Keratinocyte (primary cell): ENCODE measurements at regions not wholly inside any gene's neighbourhood (a gene's known extent, or its start where the extent isn't known, plus 50 kb on each side); places are given as distances from the start of the nearest gene placed in this dataset.

Experiments
- DNase-seq: peaks from one replicate; pipeline ENCODE4 v3.0.0-alpha.2; 2011; ENCODE audit warnings: low read depth, missing footprints, low spot score
- FAIRE-seq: peaks from 2 replicates; lab custom pipeline; 2011; peaks lifted over from hg19 to GRCh38; lab: Jason Lieb, UNC
- H2AFZ ChIP-seq: 2 replicates; pipeline ENCODE4 v1.6.0; 2012; ENCODE audit warnings: low read length, control low read depth, inconsistent platforms; ENCODE audit not compliant: control insufficient read depth
- H3K27ac ChIP-seq: 2 replicates; pipeline ENCODE4 v1.5.1; 2011; ENCODE audit warnings: low read length; ENCODE audit not compliant: control insufficient read depth, insufficient read depth
- H3K27me3 ChIP-seq: 3 replicates; pipeline ENCODE4 v1.6.0; 2011; ENCODE audit warnings: low read length; ENCODE audit not compliant: control insufficient read depth, insufficient read depth; ENCODE audit errors: extremely low read depth
- H3K36me3 ChIP-seq, 2 experiments: 2 replicates in 1 of 2; 3 replicates in 1 of 2; pipeline ENCODE4 v1.5.1; 2011; ENCODE audit warnings: low read length in 2 of 2, mild to moderate bottlenecking in 1 of 2; ENCODE audit not compliant: control insufficient read depth in 2 of 2, insufficient read depth in 2 of 2; ENCODE audit errors: extremely low read depth in 1 of 2
- H3K4me1 ChIP-seq: 3 replicates; pipeline ENCODE4 v1.5.1; 2011; ENCODE audit warnings: low read length; ENCODE audit not compliant: control insufficient read depth, insufficient read depth; ENCODE audit errors: extremely low read depth
- H3K4me2 ChIP-seq: 3 replicates; pipeline ENCODE4 v1.6.0; 2011; ENCODE audit warnings: low read depth, low read length; ENCODE audit not compliant: control insufficient read depth, insufficient read depth; ENCODE audit errors: extremely low read depth
- H3K4me3 ChIP-seq, 3 experiments: fragments of 200-600 bp in 1 of 3; sonication (generic) in 1 of 3; 2 replicates in 2 of 3; 3 replicates in 1 of 3; pipeline ENCODE4 v1.5.1; 2011 to 2016; ENCODE audit warnings: low read length in 3 of 3, mild to moderate bottlenecking in 3 of 3, control low read depth in 2 of 3, inconsistent platforms in 1 of 3, low read depth in 1 of 3, mixed read lengths in 1 of 3, mixed run types in 1 of 3, moderate library complexity in 1 of 3; ENCODE audit not compliant: control insufficient read depth in 2 of 3, insufficient read depth in 2 of 3; ENCODE audit errors: extremely low read depth in 1 of 3
- H3K79me2 ChIP-seq: 2 replicates; pipeline ENCODE4 v1.6.0; 2012; ENCODE audit warnings: low read length; ENCODE audit not compliant: control insufficient read depth, insufficient read depth
- H3K9ac ChIP-seq: 3 replicates; pipeline ENCODE4 v1.6.0; 2011; ENCODE audit warnings: low read length; ENCODE audit not compliant: control insufficient read depth, insufficient read depth; ENCODE audit errors: extremely low read depth
- H3K9me1 ChIP-seq: 3 replicates; pipeline ENCODE4 v1.6.0; 2011; ENCODE audit warnings: low read length; ENCODE audit not compliant: control insufficient read depth, insufficient read depth; ENCODE audit errors: extremely low read depth
- H3K9me3 ChIP-seq: 2 replicates; pipeline ENCODE4 v1.5.1; 2012; ENCODE audit warnings: low read depth, low read length; ENCODE audit not compliant: control insufficient read depth
- H4K20me1 ChIP-seq: 3 replicates; pipeline ENCODE4 v1.6.0; 2011; ENCODE audit warnings: low read length; ENCODE audit not compliant: control insufficient read depth, insufficient read depth; ENCODE audit errors: extremely low read depth
- EZH2 ChIP-seq: IDR thresholded peaks from one replicate; pipeline ENCODE4 v1.6.1; 2012; ENCODE audit warnings: inconsistent platforms, mild to moderate bottlenecking, low read length, moderate library complexity
- dilution Hi-C: fragments of 300-500 bp; cut with MboI; formaldehyde crosslinking; loops from one replicate; pipeline ENCODE4 v1.7.0; 2020; ENCODE audit warnings: low sequenced_read_pairs; ENCODE audit not compliant: extremely low pct_ligation_motif_present
- TF ChIP-seq, protein P1 (sequence below), 3 experiments: IDR thresholded peaks in 1 of 3; conservative IDR thresholded peaks in 1 of 3; optimal IDR thresholded peaks in 1 of 3; 2 replicates in 2 of 3; 3 replicates in 1 of 3; pipeline versions ENCODE3 to v1.5.1; 2011; ENCODE audit warnings: low read length in 3 of 3, mild to moderate bottlenecking in 3 of 3, moderate library complexity in 2 of 3, control low read depth in 1 of 3, inconsistent platforms in 1 of 3; ENCODE audit not compliant: insufficient read depth in 2 of 3; ENCODE audit errors: extremely low read depth in 1 of 3

GRCh38 chr4:125527681-125528080, 212.9 kb downstream of the FAT4 start:
- dilution Hi-C loops: no loop called here
- Histone ChIP-seq H3K36me3 (no peaks in the 10 kb centered on the region), H3K9me3 (no peaks in the 10 kb centered on the region), H3K9ac (no peak overlapping the region), H3K27ac (no peak overlapping the region), H3K4me1 (no peaks in the 10 kb centered on the region), H2AFZ (no peak overlapping the region), H3K4me3 (no peak overlapping the region), H3K79me2 (no peaks in the 10 kb centered on the region), H3K4me2 (no peak overlapping the region), H3K9me1 (no peaks in the 10 kb centered on the region), H4K20me1 (no peaks in the 10 kb centered on the region), H3K27me3 (no peaks in the 10 kb centered on the region)
- no peak for FAIRE-seq
- DNase-seq: no peak
- TF ChIP-seq, protein P1, sequence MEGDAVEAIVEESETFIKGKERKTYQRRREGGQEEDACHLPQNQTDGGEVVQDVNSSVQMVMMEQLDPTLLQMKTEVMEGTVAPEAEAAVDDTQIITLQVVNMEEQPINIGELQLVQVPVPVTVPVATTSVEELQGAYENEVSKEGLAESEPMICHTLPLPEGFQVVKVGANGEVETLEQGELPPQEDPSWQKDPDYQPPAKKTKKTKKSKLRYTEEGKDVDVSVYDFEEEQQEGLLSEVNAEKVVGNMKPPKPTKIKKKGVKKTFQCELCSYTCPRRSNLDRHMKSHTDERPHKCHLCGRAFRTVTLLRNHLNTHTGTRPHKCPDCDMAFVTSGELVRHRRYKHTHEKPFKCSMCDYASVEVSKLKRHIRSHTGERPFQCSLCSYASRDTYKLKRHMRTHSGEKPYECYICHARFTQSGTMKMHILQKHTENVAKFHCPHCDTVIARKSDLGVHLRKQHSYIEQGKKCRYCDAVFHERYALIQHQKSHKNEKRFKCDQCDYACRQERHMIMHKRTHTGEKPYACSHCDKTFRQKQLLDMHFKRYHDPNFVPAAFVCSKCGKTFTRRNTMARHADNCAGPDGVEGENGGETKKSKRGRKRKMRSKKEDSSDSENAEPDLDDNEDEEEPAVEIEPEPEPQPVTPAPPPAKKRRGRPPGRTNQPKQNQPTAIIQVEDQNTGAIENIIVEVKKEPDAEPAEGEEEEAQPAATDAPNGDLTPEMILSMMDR (optimal IDR thresholded peaks at IDR 0.05 in 1 of 3, IDR thresholded peaks at IDR 0.05 in 1 of 3, conservative IDR thresholded peaks at IDR 0.05 in 1 of 3; ENCODE audit: extremely low read depth in 1 of 3, insufficient read depth in 2 of 3, low read length in 3 of 3): no peak

GRCh38 chr4:125529071-125529470, 214.3 kb downstream of the FAT4 start:
- no peak for FAIRE-seq
- dilution Hi-C loops: no loop called here
- Histone ChIP-seq H4K20me1 (no peaks in the 10 kb centered on the region), H3K9me1 (no peaks in the 10 kb centered on the region), H2AFZ (no peak overlapping the region), H3K4me2 (no peak overlapping the region), H3K9ac (no peak overlapping the region), H3K4me3 (no peak overlapping the region), H3K9me3 (no peaks in the 10 kb centered on the region), H3K4me1 (no peaks in the 10 kb centered on the region), H3K36me3 (no peaks in the 10 kb centered on the region), H3K27me3 (no peaks in the 10 kb centered on the region), H3K27ac (no peak overlapping the region), H3K79me2 (no peaks in the 10 kb centered on the region)
- no peak for DNase-seq
- TF ChIP-seq EZH2: no peak
- TF ChIP-seq, protein P1 (optimal IDR thresholded peaks at IDR 0.05 in 1 of 3, IDR thresholded peaks at IDR 0.05 in 1 of 3, conservative IDR thresholded peaks at IDR 0.05 in 1 of 3; ENCODE audit: extremely low read depth in 1 of 3, insufficient read depth in 2 of 3, low read length in 3 of 3): no peak
